ENCODE measurements at regions not wholly inside any gene's neighbourhood (a gene's known extent, or its start where the extent isn't known, plus 50 kb on each side); places are given as distances from the start of the nearest gene placed in this dataset.
"Not testable (repeated sequence)": the region's sequence is repeated elsewhere in the genome, so short reads cannot be mapped to it uniquely, and the experiment has no call there.

GRCh38 chr21:15634541-15634940 lies 95.2 kb upstream of the USP25 start:
- not testable (repeated sequence) for DNase-seq

GRCh38 chr21:15638856-15639549 lies 90.8 kb upstream of the USP25 start:
- DNase-seq = no peak

DNA sequence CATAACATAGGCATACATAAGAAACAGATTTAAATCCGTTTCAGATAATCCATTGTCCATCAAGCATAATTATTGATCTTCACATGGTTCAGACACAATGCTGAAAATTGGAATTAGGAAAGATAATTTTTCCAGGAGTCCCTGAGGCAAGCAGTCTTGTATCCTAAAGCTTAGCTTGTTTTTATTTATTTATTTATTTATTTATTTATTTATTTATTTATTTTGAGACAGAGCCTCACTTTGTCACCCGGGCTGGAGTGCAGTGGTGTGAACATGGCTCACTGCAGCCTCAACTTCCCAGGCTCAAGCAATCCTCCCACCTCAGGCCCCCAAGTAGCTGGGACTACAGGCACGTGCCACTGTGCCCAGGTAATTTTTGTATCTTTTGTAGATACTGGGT lies 89.7 kb upstream of the USP25 start:
- DNase-seq = not testable (repeated sequence)

DNA sequence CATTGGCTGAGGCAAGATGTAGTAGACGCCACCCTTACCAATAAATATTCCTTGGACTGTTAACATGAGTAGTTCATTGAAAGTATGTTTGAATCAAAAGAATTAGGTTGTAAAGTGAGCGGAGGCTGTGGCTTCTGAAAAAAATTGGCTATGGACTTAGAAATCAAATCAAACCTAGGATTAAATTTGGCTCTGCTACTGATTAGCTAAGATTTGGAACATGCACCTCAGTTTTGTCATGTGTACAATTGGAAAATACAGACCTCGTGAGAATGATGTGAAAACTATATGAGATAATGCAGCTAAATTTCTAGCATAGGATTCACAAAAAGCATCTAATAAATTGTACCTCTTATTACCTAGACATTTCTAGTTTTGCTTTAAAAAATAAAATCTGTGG lies 85.3 kb upstream of the USP25 start:
- no peak for DNase-seq

GRCh38 chr21:15645830-15646229 lies 84.0 kb upstream of the USP25 start:
- no peak for DNase-seq

DNA sequence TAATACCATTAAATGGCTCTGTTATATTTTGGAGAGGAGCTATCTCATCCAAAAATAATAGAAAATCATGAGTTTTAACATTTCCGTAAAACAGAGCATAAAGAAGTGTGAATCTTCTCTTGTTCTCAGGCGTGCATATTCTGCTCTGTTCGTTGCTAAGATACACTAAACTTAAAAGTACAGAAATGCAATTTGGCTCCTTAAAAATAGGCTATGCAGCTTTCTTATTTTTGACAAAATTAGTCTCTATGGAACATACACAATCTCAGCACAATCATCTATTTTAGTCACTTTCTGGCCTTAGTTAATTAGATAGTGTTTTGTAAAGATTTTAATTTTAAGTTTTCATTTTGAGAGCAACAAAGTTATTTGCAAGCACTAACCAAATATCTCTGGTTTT lies 79.0 kb upstream of the USP25 start:
- no peak for DNase-seq

GRCh38 chr21:15651172-15651571 lies 78.6 kb upstream of the USP25 start:
- no peak for DNase-seq

DNA sequence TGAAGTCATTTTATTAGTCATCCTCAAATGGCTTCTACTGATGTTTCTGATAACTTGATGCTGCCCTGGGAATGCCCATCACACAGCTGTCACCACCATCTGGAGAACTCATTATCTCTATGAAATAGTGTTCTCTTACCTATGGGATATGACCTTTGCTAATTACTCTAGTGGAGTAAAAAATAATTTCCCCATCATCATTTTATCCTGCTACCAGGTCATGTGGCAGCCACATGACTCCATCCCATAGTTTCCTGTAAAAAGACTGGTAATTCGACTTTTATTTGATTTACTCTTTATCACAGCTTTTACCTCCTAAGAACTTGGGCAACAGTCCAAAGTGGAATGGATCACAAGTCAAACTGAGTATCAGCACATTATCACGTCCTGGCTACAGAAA lies 76.1 kb upstream of the USP25 start:
- DNase-seq = no peak

GRCh38 chr21:15654171-15654570 lies 75.6 kb upstream of the USP25 start:
- DNase-seq = no peak

- no peak for DNase-seq
Observed at GRCh38 chr21:15659753-15660422, 69.9 kb upstream of the USP25 start.

- no peak for DNase-seq
Observed at GRCh38 chr21:15660423-15660804, 69.4 kb upstream of the USP25 start.

- no peak for DNase-seq
Observed at GRCh38 chr21:15667010-15667409, 62.8 kb upstream of the USP25 start.

DNA sequence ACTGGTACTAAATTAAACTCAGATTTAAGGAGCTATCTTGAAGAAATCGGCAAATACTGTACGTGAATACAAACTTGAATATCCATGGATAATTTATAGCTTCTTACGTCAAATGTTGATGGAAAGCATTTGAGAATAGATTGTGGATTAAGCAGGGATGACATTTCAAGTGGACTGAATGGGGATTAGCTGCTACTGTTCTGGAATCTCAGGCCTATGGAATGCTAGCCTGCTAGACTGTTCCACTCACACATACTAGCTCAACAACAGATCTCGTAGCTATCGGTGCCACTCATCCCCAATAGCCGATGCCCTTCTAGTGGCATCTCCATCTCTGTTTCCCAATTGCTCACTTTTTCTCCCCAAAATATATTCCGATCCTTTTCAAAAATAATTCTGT lies 62.0 kb upstream of the USP25 start:
- no peak for DNase-seq

DNA sequence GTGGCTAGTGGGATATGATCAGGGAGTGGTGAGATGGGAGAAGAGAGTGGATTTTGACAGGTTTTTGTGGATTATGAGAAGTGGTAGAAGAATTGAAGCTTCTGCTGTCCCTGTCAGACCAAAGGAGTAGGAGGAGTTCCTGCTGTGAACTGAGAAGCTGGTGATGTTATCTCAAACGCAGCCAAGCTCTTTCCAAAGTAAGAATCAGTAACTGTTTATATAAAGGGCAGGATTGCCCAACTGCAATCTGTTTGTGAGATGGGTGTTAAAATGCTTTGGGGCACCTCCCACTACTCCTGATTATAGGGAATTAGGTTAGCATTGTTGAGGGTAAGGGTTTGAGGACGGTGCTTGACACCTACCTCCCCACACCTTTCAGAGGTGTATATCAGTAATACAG lies 60.5 kb upstream of the USP25 start:
- no peak for DNase-seq

GRCh38 chr21:15671188-15671587 lies 58.6 kb upstream of the USP25 start:
- no peak for DNase-seq

DNA sequence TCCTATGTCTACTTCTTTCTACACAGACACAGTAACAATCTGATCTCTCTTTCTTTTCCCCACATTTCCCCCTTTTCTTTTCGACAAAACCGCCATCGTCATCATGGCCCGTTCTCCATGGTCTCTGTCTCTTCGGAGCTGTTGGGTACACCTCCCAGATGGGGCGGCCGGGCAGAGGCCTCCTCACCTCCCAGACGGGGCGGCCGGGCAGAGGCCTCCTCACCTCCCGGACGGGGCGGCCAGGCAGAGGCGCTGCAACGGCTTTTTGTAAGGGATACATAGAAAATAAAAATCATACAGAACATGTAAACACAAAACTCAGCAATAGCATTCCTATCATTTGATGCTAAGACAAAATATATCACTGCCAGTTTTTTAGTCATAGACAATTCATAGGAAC lies 57.2 kb upstream of the USP25 start:
- DNase-seq = not testable (repeated sequence)

DNA sequence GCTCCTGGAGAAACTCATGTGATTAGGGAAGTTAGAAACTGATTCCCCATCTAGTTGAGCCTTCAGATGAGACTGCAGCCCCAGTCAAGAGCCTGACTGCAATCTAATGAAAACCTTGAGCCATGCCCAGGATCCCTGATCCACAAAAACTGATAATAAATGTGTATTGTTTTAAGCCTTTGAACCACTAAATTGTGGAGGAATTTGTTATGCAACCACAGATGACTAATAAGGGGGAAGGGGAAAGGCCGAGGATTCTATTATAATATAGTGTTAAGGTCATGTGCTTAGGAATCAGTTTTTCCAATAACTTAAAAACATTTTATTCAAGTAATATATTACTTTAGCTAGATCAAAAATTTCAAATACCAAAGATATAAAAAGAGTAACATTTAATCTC lies 52.8 kb upstream of the USP25 start:
- no peak for DNase-seq

GRCh38 chr21:15679630-15680029 lies 50.2 kb upstream of the USP25 start:
- DNase-seq = no peak

Measured in NCI-H1105 (cell line).